GM21717 (cell line): ENCODE measurements at regions not wholly inside any gene's neighbourhood (a gene's known extent, or its start where the extent isn't known, plus 50 kb on each side); places are given as distances from the start of the nearest gene placed in this dataset.

Experiments
- ATAC-seq: cut with Tn5 transposase; IDR thresholded peaks from one replicate; pipeline ENCODE4 v1.9.1; 2021; ENCODE audit warnings: mild to moderate bottlenecking, moderate library complexity; ENCODE audit not compliant: unreplicated experiment

DNA sequence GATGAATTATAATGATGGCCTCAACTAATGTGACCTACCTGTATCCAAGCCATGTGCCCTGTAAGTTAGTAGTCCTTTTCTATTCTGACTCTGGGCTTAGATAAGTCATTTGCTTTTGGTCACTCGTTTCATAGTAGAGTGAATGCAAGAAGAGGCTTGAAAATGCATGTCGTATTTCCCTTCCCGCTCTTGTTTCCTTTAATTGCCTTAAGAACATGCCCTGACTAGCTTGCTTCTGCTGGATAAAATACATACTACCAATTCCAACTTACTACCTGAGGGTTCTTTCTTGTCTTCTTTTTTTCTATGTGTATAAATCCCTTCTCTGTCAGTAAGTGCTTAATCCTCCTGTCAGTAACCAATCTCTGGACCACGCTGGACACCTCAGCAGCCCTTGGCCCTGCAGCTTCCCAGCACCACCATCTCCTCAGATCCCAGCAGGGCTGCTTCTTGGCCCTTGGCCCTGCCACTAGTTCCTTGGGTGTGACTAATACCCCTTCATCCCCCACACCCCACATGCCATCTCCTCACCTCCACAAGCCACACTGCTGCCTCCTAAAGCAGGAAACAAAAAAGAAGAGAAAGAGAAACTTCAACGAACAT, 771.7 kb downstream of the IGSF11 start:
- no peak for ATAC-seq

DNA sequence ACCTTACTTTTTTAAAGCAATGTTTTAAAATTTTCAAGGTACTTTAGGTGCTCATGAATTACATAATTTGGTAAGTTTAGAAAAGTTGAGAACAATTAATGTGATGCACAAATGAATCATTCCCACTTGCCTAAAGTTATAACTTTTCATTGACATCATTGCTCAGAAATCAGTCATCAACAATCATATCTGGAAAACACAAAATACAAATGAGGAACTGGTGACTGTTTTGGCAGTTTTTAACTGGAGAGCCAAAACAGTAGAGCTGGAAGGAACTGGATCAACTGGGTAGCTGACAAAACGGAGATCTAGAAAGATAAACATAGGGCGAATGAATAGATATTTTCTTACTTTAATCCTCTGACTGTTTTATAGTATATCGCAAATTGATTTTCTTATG, 767.1 kb downstream of the IGSF11 start:
- no peak for ATAC-seq

DNA sequence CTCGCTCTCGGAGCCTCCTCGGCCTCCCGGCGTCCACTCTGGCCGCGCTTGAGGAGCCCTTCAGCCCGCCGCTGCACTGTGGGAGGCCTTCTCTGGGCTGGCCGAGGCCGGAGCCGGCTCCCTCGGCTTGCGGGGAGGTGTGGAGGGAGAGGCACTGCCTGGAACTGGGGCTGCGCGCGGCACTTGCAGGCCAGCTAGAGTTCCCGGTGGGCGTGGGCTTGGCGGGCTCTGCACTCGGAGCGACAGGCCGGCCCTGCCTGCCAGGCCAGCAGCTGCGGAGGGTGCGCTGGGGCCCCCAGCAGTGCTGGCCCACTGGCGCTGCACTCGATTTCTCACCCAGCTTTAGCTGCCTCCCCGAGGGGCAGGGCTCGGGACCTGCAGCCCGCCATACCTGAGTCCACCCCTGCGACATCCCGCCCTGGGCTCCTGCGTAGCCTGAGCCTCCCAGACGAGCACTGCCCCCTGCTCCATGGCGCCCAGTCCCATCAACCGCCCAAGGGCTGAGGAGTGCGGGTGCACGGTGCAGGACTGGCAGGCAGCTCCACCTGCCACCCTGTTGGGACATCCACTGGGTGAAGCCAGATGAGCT, 765.0 kb downstream of the IGSF11 start:
- ATAC-seq = no peak

DNA sequence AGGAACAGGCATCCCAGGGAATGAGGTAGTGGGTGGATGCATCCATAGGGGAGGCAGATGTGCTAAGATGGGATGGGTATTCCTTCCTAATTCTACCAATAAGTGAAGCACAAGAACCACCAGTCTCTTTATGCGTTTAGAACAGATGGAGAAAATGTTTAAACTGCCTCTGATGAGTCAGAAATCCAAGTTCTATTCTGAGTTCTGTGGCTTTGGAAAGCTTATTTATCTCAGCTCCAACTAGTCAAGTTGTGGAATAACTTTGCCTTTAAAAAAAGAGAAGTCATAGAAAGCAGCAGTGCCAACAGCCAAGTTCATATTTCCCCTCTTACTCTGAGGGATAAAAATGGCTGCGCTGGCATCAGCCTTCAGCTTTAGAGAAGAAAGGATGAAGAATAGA, 761.7 kb downstream of the IGSF11 start:
- ATAC-seq = no peak

DNA sequence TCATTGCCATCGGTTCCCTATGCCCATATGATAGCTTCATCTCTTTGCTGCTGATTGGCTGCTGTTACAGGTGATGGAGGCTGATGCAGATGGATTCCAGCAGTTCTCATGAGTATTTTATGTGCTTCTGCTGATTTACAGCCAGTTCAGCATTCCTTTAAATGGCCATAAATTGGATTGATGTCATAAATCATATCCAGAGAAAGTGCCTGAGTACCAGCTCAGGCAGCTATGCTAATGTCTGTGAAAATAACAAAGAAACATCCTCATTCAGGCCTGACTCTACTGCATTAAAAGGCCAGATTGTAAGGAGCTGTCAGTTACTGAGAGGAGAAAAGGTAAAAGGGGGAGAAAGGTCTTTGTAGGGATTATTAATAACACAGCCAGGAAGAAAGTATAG, 756.8 kb downstream of the IGSF11 start:
- no peak for ATAC-seq

DNA sequence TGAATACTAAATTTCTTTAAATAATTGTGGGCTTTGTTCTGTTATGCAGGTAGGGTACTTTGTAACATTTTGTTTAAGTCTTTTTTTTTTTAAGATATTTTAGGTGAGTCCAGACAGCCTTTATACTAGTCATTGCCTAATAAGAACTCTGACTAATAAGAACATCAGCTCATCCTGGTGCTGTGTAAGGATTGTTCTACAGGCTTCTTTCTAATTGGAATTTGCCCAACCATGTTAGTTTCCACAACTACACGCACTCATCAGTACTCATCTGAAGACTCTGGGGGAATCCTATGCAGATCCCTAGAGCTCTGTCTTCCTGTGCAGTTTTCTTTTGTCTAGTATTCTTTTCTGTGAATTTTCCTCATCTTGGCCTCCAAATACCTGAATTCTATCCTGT, 741.8 kb downstream of the IGSF11 start:
- no peak for ATAC-seq

DNA sequence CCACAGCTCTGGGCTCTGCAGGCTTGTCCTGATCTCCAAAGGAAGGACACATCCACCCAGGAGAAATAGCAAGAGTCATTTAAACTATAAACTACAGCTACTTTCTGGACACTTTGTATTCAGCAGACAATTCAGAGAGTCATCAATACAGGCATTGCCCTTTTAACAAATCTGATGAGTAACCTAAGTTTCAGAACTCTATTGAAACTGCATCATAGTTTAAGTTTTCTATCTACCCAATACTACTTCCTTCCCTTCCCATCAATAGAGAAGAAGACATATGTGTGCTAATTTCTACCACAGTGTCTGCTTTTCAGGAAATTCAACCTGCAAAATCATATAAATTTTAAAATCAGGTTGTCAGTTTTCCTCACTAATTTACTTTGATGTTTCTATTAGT, 736.5 kb downstream of the IGSF11 start:
- ATAC-seq = no peak

DNA sequence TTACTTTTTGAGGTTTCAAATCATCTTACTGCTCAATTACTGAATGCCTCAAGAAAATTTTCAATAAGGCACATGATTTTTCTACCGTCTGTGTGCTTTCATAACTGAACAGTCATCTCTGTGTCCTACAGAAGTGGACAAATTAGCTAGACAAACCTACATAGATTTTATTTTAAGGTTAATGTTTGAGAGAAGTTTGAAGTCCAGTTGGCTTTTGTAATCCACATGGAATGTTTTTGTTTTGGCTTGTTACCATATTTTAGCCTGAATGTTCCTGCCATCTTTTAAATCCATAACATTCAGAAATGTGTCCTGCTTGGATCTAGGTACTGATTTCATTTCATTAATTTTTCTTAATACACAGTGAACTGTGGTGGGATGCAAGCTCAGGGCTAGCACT, 730.1 kb downstream of the IGSF11 start:
- ATAC-seq = no peak

DNA sequence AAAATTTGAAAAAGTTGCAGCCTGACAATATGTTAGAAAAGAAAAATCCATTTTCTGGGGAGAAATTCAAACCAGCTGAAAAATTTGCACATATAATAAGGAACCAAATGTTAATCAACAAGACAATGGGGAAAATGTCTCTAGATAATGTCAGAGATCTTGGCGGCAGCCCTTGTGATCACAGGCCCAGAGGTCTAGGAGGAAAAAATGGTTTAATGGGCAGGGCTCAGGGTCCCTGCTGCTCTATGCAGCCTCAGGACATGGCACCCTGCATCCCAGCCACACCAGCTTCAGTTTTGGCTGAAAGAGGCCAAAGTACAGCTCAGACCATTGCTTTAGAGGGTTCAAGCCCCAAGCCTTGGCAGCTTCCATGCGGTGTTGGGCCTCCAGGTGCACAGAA, 701.9 kb downstream of the IGSF11 start:
- no peak for ATAC-seq

DNA sequence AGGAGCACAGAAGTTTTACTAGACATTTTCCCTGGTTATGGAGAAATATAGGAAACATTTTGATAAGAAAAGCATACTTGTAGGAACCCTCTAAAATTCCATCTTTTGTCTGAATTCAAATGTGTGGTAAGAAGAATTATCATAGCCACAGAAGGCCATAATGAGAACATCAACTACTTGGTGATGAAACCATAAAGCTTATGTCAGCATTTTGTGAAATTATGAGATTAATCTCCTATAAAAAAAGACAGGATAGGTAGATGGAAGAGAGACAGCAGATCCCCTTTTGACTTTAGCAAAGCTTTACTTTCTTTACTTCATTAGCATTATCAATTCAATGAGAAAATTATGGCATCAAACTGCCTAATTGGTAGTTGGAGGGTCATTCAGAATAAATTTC, 697.0 kb downstream of the IGSF11 start:
- no peak for ATAC-seq

DNA sequence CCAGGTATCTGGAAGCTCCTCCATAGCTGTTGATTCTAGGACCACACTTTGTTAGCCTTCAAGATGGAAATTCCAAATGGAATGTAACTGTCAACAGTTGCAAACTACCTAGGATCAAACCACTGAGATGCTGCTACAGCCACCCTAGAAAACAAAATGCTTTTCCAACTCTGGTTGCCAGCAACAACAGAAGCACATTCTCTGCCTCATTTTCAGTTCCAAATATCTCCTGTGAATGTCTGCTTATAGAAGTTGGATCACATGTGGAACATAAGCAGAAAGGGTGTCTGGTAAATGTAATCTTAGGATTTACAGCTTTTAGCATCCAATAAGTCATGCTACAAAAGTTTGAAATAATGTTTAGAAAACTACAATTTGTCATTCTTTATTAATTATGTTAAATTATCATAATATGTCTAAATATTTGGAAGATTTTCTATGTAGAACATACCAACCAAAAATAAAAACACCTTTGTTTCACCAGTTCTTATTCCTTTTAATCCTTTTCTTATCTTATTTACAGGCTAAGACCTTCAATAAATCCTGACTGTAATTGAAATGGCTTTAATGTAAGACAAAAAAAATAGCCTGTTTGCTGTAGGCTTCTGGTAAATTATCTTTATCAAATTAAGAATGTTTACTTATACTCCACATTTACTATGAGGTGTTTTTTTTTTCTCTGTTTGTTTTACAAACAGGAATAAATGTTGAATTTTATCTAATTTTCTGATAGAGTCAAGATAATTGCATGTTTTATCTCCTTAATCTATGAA, 687.1 kb downstream of the IGSF11 start:
- ATAC-seq = no peak

DNA sequence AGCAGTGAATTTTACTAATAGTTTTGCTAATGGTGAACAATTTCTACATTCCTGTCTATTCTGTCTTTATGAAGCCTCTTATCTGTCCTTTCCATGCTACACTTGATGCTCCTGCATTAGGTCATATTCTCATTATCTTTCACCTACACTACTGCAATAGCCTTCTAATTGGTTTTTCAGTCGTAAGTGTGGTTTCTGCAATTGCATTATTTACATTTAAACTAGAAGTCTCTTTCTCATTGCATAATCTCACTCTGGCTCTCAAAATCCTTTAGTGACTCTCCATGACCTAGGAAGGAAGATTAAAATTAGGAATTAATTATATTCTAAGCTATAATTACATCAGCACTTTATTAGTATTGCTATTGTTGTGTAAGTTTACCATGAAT, 686.5 kb downstream of the IGSF11 start:
- ATAC-seq = no peak

DNA sequence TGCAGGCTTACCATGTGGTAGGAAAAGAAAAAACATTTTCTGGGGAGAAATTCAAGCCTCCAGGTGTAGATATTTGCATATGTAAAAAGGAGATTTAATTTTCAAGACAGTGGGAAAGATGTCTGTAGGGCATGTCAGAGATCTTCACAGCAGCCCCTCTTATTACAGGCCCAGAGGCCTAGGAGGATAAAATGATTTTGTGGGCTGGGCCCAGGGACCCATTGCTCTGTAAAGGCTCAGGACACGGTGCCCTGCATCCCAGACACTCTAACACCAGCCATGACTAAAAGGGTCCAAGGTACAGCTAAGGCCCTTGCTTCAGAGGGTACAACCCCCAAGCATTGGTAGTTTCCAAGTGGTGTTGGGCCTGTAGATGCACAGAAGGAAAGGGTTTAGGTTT, 680.1 kb downstream of the IGSF11 start:
- no peak for ATAC-seq

DNA sequence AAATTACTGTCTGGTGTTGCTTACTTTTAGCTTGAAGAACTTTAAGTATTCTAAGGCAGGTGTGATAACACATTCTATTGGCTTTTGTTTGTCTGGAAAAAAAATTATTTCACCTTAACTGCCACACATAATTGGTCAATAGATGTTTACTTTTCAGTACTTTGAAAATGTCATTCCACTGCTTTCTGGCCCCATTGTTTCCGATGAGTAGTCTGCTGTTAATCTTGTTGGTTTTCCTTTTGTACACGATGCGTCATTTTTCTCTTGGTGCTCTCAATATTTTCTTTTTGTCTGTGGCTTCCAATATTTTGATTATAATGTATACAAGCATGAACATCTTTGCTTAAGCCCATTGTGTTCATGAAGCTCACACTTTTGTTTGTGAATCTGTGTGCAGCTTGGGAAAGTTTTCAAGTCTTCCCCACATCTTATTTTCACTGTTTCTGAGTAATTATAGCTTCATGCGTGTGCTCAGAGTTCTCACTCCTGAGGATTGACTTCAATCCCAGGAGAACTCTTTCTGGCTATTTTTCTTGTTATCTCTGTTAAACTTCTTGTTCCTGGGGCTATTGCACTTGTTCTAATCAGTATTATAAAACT, 664.7 kb downstream of the IGSF11 start:
- no peak for ATAC-seq

DNA sequence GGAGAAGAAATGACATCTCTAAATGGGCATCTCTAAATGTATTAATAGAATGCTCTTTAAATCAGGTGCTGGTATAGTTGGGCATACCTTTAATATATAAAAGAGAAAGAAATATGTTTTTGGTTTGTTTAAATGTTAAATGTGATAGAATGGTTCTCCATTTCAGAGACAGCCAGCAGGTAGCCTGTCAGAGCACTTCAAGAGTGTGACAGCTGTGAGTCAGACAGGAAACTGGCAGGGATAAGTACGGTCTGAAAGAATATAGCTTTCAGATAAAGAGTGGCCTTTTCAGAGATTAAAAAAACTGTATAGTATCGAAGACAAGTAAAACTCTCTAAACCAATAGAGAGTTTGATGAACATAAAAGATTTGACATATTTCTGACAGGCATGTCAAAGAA, 654.1 kb downstream of the IGSF11 start:
- no peak for ATAC-seq

DNA sequence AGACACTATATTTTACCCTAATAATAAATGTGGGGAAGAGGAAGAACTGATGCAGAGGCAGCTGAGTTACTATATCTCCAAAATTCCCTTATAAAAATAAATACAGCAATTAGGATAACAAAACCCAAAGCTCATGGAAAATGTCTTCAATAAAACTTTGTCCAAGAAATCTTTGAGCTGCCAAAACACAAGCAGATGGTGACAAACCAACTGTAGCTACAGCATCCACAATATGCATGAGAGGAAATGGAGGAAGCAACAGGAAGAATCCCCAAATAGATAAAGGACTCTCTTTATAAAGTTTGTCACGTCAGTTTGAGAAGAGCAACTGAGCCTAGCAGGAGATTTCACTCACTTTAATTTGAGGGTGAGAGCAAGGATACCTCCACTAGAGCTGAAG, 638.2 kb downstream of the IGSF11 start:
- ATAC-seq = no peak

DNA sequence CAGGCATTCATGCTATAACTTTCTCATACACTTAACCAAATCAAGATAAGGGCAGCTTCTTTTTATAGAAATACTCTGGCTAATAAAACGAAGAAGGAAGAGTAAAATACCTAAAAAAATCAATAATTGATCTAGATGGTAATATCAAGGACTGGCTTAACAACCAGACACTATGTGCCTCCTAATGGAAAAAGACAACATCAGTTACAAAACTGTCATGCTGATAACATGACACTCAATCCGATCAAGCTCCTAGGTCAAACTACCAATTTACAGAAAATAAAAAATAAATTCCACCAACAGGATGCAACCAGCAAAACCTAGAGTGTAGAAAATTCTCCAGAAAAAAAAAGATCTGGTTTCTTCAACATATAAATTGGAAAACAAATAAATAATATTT, 634.6 kb downstream of the IGSF11 start:
- ATAC-seq = no peak

DNA sequence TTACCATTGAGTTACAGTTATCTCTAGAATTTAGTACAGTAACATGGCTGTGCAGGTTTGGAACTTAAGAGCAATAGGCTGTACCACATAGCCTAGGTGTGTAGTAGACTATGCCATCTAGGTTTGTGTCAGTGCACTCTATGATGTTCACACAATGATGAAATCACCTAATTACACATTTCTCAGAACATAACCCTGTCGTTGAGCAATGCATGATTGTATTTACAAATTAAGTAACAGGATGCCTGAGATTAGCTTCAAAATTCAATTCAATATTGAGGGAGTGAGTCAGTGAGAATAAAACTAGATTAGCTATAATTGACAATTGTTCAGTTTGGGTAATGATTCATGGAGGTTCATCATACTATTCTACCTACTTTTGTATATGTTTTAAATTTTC, 633.8 kb downstream of the IGSF11 start:
- ATAC-seq = no peak

DNA sequence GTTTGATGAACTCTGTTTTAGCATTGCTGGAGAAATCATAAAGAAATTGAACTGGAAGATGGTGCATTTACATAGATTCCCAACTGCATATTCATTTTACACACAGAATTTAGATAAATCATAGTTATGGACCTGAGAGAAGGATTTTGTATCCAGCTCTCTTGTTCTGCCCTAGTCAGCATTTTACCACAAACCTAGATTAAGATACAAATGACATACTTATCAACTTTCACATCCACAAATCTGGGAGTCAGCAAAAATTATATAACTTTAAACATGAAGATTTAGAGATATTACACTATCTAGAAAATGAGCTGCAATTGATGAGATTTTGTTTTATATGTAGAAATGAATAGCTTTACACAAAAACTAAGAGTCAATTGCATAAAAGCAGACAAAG, 632.8 kb downstream of the IGSF11 start:
- ATAC-seq = no peak

DNA sequence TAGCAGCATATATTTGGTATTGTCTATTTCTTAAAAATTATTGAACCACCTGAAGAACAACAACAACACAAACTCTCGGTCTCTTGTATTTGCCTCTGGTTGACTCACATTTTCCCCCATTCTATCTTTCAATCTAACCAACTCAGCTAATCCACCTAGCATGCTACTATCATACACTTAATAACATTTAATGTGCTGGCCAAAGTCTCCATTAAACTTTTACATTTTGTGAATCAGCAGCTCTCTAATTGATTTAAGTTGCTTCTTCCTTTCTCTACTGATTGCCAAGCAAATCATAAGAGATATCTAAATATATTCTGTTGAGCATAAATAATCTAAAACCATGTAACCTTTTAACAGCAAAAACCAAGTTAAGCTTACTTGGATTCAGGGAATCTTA, 631.7 kb downstream of the IGSF11 start:
- no peak for ATAC-seq

DNA sequence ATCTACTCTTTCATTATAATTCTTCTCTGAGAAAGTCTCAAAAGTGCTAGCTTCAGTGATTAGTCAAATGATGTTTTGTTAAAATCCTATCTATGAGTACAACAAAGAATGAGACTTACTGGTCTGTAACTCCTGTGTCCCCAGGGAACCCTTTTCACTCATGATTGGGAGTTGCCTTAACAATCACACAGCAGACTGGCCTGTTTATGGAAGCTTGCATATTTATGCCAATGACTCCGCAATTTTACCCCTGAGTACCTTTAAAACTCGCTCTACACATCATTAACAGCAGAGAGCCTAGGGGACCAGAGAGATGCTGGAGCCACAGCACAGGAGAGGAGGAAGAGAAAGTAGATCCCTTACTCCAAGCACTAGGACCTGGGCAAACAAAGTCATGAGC, 628.1 kb downstream of the IGSF11 start:
- ATAC-seq = no peak

DNA sequence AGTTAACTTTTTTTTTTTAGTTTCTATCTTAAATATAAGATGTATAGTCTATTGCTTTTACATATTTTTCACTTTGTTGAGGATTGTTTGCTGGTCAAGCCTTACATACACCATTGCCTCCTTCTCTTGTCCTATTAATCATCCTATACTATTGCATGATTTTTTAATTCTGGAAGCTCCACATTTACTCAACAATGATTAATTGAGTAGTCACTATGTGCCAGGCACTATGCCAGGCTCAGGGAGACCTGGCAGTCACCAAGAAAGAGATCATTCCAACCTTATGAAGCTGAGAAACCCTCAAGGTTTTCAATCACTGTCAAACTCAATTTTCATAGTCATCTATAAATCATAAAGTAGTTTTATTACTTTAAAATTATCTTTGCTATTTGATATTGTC, 626.2 kb downstream of the IGSF11 start:
- ATAC-seq = no peak
